ENCODE measurements at regions not wholly inside any gene's neighbourhood (a gene's known extent, or its start where the extent isn't known, plus 50 kb on each side); places are given as distances from the start of the nearest gene placed in this dataset.

GRCh38 chr1:88141499-88142074, 542.5 kb upstream of the PKN2 start:
- no peak for TF ChIP-seq CTCF (IDR thresholded peaks at IDR 0.05; ENCODE audit: insufficient read depth, low read depth, low read length)
- TF ChIP-seq EZH2 (IDR thresholded peaks at IDR 0.05; ENCODE audit: insufficient read depth, low read length) = no peak
